ENCODE measurements at regions not wholly inside any gene's neighbourhood (a gene's known extent, or its start where the extent isn't known, plus 50 kb on each side); places are given as distances from the start of the nearest gene placed in this dataset.

DNA sequence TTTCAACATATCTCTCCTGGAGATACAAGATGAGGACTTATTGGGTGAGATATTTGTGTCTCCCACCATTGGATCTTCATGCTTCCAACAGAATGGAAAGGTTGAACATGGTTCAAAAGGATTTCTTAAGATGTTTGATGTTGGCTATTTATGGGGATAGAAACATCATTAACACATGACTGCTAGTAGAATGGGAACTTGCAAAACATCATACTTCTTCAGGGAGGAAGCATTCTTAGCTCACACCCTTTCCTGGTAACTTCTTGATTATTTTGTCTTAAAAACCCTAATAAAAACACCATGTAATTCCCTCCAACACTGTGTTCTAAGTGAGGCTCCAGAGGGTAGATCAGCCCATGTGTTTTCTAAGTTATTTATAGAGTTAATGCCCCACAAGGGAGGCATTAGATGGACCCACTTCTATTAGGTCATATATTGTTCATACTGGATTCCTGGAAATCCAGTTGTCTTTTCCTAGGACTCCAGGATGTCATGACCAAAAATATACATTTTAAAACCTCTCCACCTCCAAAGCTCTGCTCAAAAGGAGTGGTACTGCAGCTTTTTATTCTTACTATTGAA, 95.8 kb downstream of the FOXD1 start:
- in situ Hi-C loops (cut with HindIII; ENCODE audit: low pct_ligation_motif_present, low pct_unique_long_range_greater_than_20kb, low sequenced_read_pairs) = no loop called here
- DNase-seq = no peak

DNA sequence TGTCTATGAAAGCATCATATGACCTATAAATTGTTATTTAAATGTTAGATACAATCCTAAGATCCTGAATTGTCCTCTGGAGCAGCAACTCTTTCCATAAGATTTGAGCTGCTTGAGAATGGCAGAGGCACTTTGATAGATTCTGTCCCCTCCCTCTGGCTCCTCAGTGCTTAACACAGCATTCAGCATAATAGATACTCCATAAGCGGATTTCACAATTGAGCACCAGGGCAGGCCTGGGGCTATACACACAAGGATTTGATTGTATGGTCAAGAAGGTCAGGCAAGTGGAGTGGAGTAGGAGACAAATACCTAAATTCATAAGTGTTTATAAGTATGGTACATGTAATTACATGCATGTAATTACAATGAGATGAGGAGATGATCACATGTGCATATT, 96.3 kb downstream of the FOXD1 start:
- in situ Hi-C loops (cut with HindIII; ENCODE audit: low pct_ligation_motif_present, low pct_unique_long_range_greater_than_20kb, low sequenced_read_pairs) = no loop called here

DNA sequence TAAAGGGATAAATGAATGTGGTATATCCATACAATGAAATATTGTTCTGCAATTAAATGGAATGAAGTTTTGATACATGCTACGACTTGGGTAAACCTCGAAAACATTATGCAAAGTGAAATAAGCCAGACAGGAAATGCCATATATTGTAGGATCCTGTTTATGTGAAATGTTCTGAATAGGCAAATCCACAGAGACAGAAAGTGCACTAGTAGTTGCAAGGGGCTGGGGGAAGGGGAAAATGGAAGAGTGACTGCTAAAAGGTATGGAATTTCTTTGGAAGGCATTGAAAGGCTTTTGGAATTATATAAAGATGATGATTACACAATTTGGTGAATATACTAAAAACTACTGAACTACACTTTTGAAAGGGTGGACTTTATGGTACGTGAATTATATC, 97.0 kb downstream of the FOXD1 start:
- in situ Hi-C loops (cut with HindIII; ENCODE audit: low pct_ligation_motif_present, low pct_unique_long_range_greater_than_20kb, low sequenced_read_pairs) = no loop called here

More for the DNA sequence above, 96.3 kb downstream of the FOXD1 start:
- DNase-seq = no peak

DNA sequence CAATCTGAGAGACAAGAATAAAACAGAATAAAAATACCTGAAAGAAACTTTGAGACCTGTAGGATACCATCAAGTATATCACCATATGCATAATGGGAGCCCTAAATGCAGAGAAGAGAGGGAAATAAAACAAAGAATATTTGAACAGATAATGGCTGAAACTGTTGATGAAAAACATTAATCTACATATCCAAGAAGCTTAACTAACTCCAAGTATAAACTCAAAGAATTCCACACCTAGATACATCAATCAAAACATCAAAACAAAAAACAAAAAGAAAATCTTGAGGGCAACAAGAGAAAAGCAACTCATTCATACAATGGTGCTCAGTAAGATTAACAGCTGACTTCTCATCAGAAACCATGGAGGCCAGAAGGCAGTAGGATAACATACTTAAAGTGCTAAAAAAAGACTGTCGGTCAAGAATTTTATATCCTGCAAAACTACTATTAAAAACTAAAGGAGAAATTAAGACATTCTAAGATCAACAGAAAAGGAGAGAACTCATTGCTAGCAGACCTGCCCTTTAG, 101.6 kb downstream of the FOXD1 start:
- in situ Hi-C loops (cut with HindIII; ENCODE audit: low pct_ligation_motif_present, low pct_unique_long_range_greater_than_20kb, low sequenced_read_pairs) = no loop called here
- DNase-seq = no peak

More for the DNA sequence above, 97.0 kb downstream of the FOXD1 start:
- DNase-seq = no peak

DNA sequence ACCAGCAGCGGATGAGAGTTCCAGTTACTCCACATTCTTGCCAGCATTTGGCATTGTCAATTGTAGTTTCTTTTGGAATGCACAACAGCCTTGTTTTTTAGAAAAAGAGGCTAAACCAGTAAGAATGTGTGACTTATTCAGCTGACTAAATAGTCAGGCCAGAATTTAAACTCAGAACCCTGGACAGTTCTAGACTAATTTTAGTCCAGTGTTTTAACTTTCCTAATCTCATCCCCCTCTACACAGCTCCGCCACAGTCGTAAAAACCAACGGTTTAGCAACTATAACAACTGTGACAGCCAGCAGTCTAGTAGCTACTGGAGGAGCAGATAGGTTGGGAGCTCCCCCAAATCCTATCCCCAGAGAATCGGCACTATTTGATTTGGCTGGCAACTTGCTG, 103.7 kb downstream of the FOXD1 start:
- in situ Hi-C loops (cut with HindIII; ENCODE audit: low pct_ligation_motif_present, low pct_unique_long_range_greater_than_20kb, low sequenced_read_pairs) = no loop called here
- DNase-seq = no peak

DNA sequence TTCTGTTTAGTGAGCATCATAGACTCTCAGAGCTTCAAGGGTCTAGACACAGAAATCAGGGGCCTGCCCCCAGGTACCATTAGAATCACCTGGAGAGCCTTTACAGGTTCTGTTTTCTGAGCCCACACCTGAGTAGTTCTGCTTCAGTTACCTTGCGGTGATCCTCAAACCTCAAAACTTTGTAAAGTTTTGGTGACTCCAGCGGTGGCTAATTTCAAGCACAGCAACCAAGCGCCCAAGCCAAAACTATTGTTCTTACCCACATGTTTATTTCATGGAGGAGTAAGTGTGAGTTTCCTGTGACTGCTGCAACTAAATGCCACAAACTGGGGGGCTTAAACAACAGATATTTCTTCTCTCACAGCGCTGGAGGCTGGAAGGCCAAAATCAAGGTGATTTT, 108.9 kb downstream of the FOXD1 start:
- DNase-seq = no peak
- in situ Hi-C loops (cut with HindIII; ENCODE audit: low pct_ligation_motif_present, low pct_unique_long_range_greater_than_20kb, low sequenced_read_pairs) = no loop called here

DNA sequence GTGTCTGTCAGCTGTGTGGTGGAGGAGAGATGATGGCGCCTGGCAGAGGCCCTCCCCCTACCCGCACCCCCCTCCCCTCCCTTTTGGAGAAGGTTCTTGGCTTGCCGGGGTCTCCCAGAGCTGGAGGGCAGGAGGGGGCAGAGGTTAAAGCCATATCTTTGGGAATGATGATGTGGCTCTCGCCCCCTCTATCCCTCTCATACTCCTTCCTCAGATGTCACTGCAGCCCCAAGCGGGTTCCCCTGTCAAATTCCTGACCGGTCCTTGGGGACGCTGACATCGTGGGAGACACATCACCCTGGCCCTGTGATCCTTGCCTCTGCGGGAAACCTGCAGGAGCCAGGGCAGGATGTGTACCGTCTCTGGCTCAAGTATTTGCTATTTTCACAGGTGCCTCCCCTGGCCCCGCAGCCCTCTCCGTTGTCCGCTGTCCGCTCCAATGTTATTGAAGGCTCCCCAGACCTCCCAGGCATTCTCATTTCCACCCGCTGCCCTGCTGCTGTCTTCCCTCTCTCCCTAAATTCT, 109.5 kb downstream of the FOXD1 start:
- in situ Hi-C loops (cut with HindIII; ENCODE audit: low pct_ligation_motif_present, low pct_unique_long_range_greater_than_20kb, low sequenced_read_pairs) = no loop called here
- no peak for DNase-seq

DNA sequence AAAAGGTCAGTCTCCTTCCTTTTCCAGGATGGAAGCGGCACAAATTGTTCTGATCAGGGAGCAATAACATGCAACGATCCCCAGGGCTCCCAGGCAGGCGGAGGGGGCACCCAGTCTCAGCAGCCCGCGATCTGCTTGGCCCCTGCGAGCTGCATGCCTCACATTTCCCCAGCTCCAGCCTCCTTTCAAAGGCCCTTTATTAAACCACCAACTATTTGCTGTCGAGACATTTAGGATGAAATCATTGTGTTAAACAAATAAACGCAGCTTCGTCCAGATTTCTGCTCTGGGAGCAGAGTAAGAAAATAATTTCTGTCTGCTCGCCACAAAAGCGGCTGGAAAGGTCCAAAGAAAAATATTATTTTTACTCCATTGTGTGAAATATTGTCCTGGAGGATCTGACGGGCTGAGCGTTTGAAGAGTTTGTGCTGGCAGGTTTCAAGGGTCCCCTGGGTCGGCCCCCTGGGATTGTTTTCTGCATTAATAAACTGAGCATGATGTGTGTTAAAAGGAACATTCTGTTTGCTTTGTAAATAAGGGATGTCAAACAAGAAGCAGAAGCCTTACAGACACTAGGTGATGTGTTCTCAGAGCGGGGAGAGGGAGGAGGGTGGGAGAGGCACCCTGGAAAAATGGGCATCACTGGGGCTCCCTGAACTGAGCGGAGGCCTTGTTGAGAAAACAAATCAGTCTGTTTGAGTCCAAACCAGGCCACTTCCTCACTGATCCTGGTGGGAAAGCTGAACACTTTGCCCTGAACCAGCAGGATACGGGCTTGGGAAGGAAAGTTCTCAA, 110.1 kb downstream of the FOXD1 start:
- DNase-seq = no peak
- in situ Hi-C loops (cut with HindIII; ENCODE audit: low pct_ligation_motif_present, low pct_unique_long_range_greater_than_20kb, low sequenced_read_pairs) = no loop called here

DNA sequence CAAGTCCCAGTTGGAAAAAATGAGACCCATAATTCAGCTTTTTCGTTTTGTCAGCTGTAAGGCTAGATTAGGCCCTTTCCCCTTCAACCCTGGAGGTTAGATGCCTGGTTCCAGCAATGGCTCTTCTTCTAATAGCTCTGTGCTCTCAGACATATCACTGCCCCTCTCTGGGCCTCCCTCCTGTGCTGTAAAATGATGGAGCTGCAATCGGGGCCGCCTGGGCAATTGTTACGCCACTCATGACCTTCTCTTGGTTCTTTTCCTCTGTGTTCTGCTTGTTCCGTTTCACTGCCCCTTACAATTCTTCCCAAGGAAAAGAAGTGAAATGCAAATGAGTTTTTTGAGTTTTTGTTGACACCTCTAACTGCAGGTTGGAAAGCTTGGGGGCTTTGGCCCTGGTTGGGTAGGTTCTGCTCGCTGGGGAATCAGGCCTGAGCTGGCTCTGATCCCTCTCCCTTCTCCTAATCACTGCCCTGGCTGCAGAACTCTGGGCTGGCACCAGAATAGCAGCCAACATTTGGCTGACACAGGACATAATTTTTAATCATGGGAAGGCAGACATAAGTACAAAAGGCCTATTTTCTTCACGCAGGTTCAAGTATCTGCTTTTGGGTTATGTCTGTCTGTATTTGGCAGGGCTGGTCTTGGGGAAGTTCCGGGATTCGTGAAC, 110.9 kb downstream of the FOXD1 start:
- in situ Hi-C loops (cut with HindIII; ENCODE audit: low pct_ligation_motif_present, low pct_unique_long_range_greater_than_20kb, low sequenced_read_pairs) = no loop called here

DNA sequence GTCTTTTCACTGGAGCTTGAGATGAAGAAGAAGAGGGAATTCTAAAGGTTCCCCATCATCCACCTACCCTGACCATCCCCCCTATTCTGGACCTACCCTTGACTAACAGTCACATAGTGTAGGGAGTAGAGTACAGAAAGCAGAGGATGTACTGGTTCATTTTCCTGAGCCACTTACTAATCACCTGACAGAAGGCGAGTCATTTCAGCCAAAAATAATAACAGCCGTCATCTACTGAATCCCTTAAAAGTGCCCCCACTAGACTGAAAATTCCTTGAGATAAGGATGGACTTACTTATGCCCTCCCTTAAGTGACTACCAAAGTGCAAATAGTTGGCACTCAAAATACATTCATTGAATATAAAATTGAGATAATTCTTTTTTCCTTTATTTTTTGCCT, 112.2 kb downstream of the FOXD1 start:
- no peak for DNase-seq
- in situ Hi-C loops (cut with HindIII; ENCODE audit: low pct_ligation_motif_present, low pct_unique_long_range_greater_than_20kb, low sequenced_read_pairs) = no loop called here

More for the DNA sequence above, 110.9 kb downstream of the FOXD1 start:
- no peak for DNase-seq

DNA sequence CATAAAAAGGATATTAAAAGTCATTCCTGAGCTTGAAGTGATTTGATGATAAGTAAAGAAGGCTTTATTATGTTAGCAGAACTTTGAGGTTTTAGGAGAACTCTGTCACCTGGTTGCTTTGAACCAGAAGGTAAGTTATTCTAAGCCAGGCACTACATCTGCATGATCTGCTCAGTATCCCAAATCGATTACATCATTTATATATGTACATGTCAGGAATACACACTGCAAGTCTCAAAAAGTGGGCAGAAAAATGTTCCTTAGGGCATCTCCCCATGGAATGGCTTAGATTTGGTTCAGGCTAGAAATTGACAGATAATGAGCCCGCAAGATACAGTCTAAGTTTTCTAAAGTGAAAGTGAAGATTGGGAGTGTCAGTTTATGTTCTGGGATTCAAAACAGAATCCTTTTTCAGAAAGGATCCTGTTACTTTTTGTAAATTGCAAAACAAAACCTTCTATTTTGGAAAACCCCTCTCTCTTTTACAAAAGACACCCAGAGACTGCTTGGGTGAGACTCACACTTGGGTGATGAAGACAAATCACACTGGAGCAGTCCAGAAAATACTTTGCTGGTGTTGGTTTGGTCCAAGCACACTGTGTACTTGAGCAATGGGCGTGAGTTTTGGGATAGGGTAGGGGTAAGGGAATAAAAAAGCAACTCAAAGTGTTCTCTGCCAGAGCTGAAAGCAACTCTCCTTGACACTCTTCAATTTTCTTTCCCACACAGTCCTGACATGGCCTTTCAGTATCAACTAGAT, 114.5 kb downstream of the FOXD1 start:
- no peak for DNase-seq
- in situ Hi-C loops (cut with HindIII; ENCODE audit: low pct_ligation_motif_present, low pct_unique_long_range_greater_than_20kb, low sequenced_read_pairs) = no loop called here

DNA sequence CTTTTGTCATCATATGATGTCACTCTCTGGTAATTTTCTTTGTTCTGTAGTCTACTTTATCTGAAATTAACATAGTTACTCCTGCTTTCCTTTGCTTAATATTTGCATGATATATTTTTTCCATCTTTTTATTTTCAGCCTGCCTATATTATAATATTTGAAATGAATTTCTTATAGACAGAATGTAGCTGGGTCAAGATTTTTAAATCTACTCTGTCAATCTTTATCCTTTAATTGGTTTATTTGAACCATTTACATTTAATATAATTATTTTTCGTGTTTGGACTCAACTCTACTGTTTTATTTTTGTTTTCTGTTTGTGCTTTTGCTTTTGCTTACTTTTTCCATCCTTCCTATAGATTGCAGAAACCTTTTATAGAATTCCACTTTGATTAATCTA, 118.0 kb downstream of the FOXD1 start:
- in situ Hi-C loops (cut with HindIII; ENCODE audit: low pct_ligation_motif_present, low pct_unique_long_range_greater_than_20kb, low sequenced_read_pairs) = no loop called here
- DNase-seq = no peak

DNA sequence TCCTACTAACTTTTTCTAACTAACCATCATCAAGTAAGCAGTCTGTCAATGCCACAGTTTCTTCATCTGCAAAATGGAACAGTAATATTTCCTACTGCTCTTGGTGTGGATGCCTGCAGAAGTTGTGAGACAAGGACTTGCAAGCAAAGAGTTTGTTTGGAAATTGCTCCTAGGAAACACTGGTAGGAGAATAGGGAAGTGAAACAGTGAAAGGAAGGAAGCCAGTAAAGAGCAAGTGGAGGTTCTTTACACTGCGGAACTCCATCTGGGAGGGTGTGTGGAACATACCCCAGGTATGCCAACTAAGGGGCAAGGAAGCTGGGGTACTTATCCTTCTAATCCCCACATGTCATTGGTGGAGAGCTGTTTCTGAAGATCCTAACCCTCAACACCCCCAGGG, 119.9 kb downstream of the FOXD1 start:
- in situ Hi-C loops (cut with HindIII; ENCODE audit: low pct_ligation_motif_present, low pct_unique_long_range_greater_than_20kb, low sequenced_read_pairs) = no loop called here
- no peak for DNase-seq

DNA sequence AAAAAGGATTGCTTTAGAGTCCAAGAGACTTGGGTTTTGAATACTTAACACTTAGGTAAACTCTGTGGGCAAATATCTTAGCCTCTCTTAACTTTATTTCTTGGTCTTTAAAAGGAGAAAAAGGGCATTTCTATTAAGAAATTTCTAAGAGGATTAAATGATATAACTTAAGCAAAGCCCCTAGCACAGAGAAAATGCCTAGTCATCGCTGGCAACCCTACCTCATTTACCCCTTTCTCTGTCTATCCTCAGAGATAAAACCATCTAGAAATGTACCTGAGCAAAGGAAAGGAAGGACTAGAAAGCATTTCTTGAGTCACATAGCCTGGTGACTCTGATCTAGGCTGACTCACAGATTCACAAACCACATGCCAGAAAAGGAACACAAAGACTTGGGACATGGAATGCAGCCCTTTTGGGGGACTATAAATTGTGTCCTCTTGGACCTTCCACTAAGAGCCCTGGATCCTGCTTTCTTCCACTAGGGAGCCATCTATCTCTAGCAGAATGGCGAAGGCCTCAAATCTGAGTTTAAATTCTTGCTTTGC, 120.6 kb downstream of the FOXD1 start:
- peak; percentile 37 for DNase-seq
- in situ Hi-C loops (cut with HindIII; ENCODE audit: low pct_ligation_motif_present, low pct_unique_long_range_greater_than_20kb, low sequenced_read_pairs) = no loop called here

DNA sequence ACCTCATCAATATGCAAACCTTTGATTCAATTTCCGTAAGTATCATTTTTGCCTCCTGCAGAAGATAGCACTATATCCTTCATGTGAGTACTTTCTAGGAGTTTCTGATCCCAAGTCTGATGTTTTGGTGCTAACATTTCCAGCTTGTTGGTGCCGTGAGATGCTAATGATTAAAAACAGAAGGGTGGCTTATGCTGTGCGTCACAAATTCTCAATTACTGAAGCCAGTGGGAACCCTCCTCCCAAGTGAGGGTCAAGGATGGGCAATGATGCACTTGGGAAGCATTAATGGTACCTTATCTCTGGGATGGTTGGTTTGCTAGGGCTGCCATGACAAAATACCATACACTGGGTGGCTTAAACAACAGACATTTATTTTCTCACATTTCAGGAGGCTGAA, 123.0 kb downstream of the FOXD1 start:
- no peak for DNase-seq
- in situ Hi-C loops (cut with HindIII; ENCODE audit: low pct_ligation_motif_present, low pct_unique_long_range_greater_than_20kb, low sequenced_read_pairs) = no loop called here

DNA sequence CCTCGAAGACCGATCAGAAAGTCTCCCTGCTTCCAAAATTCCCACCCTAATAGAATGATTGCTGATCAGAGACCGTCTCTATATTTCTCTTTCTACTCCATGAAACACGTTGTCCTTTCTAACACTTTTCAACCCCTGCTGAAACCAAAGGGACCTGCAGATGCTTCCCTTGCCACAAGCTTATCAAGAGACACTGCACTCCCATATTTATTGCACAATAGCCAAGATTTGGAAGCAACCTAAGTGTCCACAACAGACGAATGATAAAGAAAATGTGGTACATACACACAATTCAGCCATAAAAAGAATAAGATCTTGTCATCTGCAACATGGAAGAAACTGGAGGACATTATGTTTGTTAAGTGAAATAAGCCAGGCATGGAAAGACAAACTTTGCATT, 125.1 kb downstream of the FOXD1 start:
- in situ Hi-C loops (cut with HindIII; ENCODE audit: low pct_ligation_motif_present, low pct_unique_long_range_greater_than_20kb, low sequenced_read_pairs) = no loop called here
- no peak for DNase-seq

DNA sequence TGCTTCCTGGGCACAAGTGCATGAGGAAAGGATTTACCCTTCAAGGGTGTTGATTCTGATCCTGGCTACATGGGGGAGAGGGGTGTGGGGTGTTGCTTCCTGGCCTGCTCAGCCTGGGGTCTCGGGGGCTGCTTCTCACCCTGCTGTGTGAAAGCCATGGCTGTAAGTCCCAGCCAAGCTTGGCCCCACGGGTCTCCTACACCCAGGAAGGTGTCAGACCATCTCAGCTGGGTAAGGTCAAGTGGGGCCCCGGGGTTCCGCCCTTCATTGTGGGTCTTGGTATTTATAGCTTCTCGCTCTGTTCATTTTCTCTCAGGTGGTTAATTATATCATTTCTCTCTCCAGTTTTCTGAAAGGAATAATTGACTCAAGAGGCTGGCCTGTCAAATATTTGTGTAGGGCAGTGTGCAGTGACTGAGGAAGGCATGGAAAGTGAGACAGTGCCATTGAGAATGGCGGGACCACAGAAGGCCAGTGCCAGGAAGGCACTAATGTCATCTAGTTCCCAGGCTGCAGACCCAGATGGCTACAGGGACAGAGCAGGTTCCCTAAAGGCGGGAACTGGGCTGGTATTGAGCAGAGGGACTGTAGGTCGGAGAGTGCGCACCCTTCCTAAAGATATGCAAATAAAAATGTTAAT, 126.0 kb downstream of the FOXD1 start:
- in situ Hi-C loops (cut with HindIII; ENCODE audit: low pct_ligation_motif_present, low pct_unique_long_range_greater_than_20kb, low sequenced_read_pairs) = no loop called here
- no peak for DNase-seq
